Muscle of leg (tissue), 3 donors: ENCODE measurements at regions not wholly inside any gene's neighbourhood (a gene's known extent, or its start where the extent isn't known, plus 50 kb on each side); places are given as distances from the start of the nearest gene placed in this dataset.

Experiments
- DNase-seq: peaks from one replicate; pipeline ENCODE4 v3.0.0; 2013
- H3K27ac ChIP-seq: one replicate; pipeline ENCODE4 v1.5.1; 2013; ENCODE audit warnings: mild to moderate bottlenecking, low read length, control low read depth
- H3K27me3 ChIP-seq: one replicate; pipeline ENCODE4 v1.6.1; 2013; ENCODE audit warnings: low read length; ENCODE audit not compliant: control insufficient read depth, insufficient read depth
- H3K36me3 ChIP-seq: one replicate; pipeline ENCODE4 v1.6.1; 2013; ENCODE audit warnings: low read length; ENCODE audit not compliant: control insufficient read depth, insufficient read depth
- H3K4me1 ChIP-seq: one replicate; pipeline ENCODE4 v1.6.1; 2013; ENCODE audit warnings: low read length; ENCODE audit not compliant: control insufficient read depth, insufficient read depth
- H3K4me3 ChIP-seq: one replicate; pipeline ENCODE4 v1.5.1; 2013; ENCODE audit warnings: low read length, control low read depth
- H3K9me3 ChIP-seq: replicated peaks from 2 replicates; pipeline ENCODE4 v1.6.1; 2013; ENCODE audit warnings: low read depth, low read length; ENCODE audit not compliant: control insufficient read depth
- WGBS: methylation state at CpG from one replicate; pipeline ENCODE4 v1.1.5; 2013; ENCODE audit warnings: missing lambda C conversion rate; ENCODE audit not compliant: insufficient coverage; 5-methylcytosine and 5-hydroxymethylcytosine counted together

GRCh38 chr5:162209005-162209605, 141.5 kb downstream of the GABRG2 start:
- Histone ChIP-seq H3K4me3 (no peak overlapping the region), H3K27ac (no peak overlapping the region), H3K36me3 (no peaks in the 10 kb centered on the region), H3K4me1 (no peaks in the 10 kb centered on the region), H3K9me3 (no peaks in the 10 kb centered on the region), H3K27me3 (no peaks in the 10 kb centered on the region)
- 40% methylated on average over 4 of the region's 5 CpGs for WGBS
- peak; percentile 37 for DNase-seq

GRCh38 chr5:162214551-162214950, 147.0 kb downstream of the GABRG2 start:
- H3K4me1 ChIP-seq, result no peaks in the 10 kb centered on the region
- WGBS, result 100% methylated on average over 1 of the region's 2 CpGs
- H3K9me3 ChIP-seq, result no peaks in the 10 kb centered on the region
- no peaks in the 10 kb centered on the region for H3K36me3 ChIP-seq
- DNase-seq, result no peak
- no peak overlapping the region for H3K27ac ChIP-seq
- H3K4me3 ChIP-seq, result no peak overlapping the region
- H3K27me3 ChIP-seq, result no peaks in the 10 kb centered on the region

GRCh38 chr5:162217037-162217436, 149.5 kb downstream of the GABRG2 start:
- H3K36me3 ChIP-seq, result no peaks in the 10 kb centered on the region
- WGBS, result no CpG with 5 or more reads among the region's 1 CpG
- H3K4me3 ChIP-seq, result no peak overlapping the region
- no peak for DNase-seq
- H3K4me1 ChIP-seq, result no peaks in the 10 kb centered on the region
- H3K9me3 ChIP-seq, result no peaks in the 10 kb centered on the region
- no peak overlapping the region for H3K27ac ChIP-seq
- no peaks in the 10 kb centered on the region for H3K27me3 ChIP-seq

- no peaks in the 10 kb centered on the region for H3K27me3 ChIP-seq
- no peaks in the 10 kb centered on the region for H3K36me3 ChIP-seq
- H3K4me1 ChIP-seq, result no peaks in the 10 kb centered on the region
- H3K9me3 ChIP-seq, result no peaks in the 10 kb centered on the region
- no peak overlapping the region for H3K27ac ChIP-seq
- H3K4me3 ChIP-seq, result no peak overlapping the region
- no peak for DNase-seq
Measured at GRCh38 chr5:162221910-162222309, 154.3 kb downstream of the GABRG2 start.

GRCh38 chr5:162227075-162227474, 159.5 kb downstream of the GABRG2 start:
- Histone ChIP-seq H3K9me3 (no peaks in the 10 kb centered on the region), H3K27ac (no peak overlapping the region), H3K36me3 (no peaks in the 10 kb centered on the region), H3K4me3 (no peak overlapping the region), H3K4me1 (no peaks in the 10 kb centered on the region), H3K27me3 (no peaks in the 10 kb centered on the region)
- DNase-seq, result no peak
- WGBS, result no CpG with 5 or more reads among the region's 2 CpGs

- H3K27ac ChIP-seq, result no peak overlapping the region
- peak; percentile 26 for DNase-seq
- no CpG with 5 or more reads among the region's 3 CpGs for WGBS
Measured at GRCh38 chr5:162230348-162230747, 162.8 kb downstream of the GABRG2 start.

GRCh38 chr5:162231522-162231921, 163.9 kb downstream of the GABRG2 start:
- Histone ChIP-seq H3K27ac (no peak overlapping the region), H3K4me1 (no peaks in the 10 kb centered on the region), H3K9me3 (peaks cover 4% of the 10 kb centered on the region), H3K4me3 (no peak overlapping the region), H3K36me3 (no peaks in the 10 kb centered on the region), H3K27me3 (no peaks in the 10 kb centered on the region)
- DNase-seq, result no peak
- WGBS, result no CpG with 5 or more reads among the region's 1 CpG

More at GRCh38 chr5:162230348-162230747, 162.8 kb downstream of the GABRG2 start:
- Histone ChIP-seq H3K4me1 (no peaks in the 10 kb centered on the region), H3K27me3 (no peaks in the 10 kb centered on the region), H3K9me3 (no peaks in the 10 kb centered on the region), H3K4me3 (no peak overlapping the region), H3K36me3 (no peaks in the 10 kb centered on the region)

GRCh38 chr5:162240734-162241133, 173.2 kb downstream of the GABRG2 start:
- H3K4me3 ChIP-seq, result no peak overlapping the region

GRCh38 chr5:162242416-162242815, 174.8 kb downstream of the GABRG2 start:
- no peaks in the 10 kb centered on the region for H3K4me1 ChIP-seq

More at GRCh38 chr5:162240734-162241133, 173.2 kb downstream of the GABRG2 start:
- no peak for DNase-seq
- H3K27me3 ChIP-seq, result no peaks in the 10 kb centered on the region
- H3K27ac ChIP-seq, result no peak overlapping the region
- peaks cover 4% of the 10 kb centered on the region for H3K9me3 ChIP-seq
- no peaks in the 10 kb centered on the region for H3K4me1 ChIP-seq
- no peaks in the 10 kb centered on the region for H3K36me3 ChIP-seq

GRCh38 chr5:162243651-162244050, 176.1 kb downstream of the GABRG2 start:
- no CpG with 5 or more reads among the region's 3 CpGs for WGBS

More at GRCh38 chr5:162242416-162242815, 174.8 kb downstream of the GABRG2 start:
- Histone ChIP-seq H3K27ac (no peak overlapping the region), H3K9me3 (no peaks in the 10 kb centered on the region), H3K27me3 (no peaks in the 10 kb centered on the region), H3K4me3 (no peak overlapping the region), H3K36me3 (no peaks in the 10 kb centered on the region)
- no peak for DNase-seq

GRCh38 chr5:162248107-162248713, 180.6 kb downstream of the GABRG2 start:
- no peak for DNase-seq
- Histone ChIP-seq H3K4me1 (no peaks in the 10 kb centered on the region), H3K4me3 (no peak overlapping the region), H3K27ac (no peak overlapping the region), H3K27me3 (no peaks in the 10 kb centered on the region), H3K9me3 (no peaks in the 10 kb centered on the region), H3K36me3 (no peaks in the 10 kb centered on the region)
- WGBS, result 78% methylated on average over 6 of the region's 11 CpGs

More at GRCh38 chr5:162243651-162244050, 176.1 kb downstream of the GABRG2 start:
- Histone ChIP-seq H3K9me3 (no peaks in the 10 kb centered on the region), H3K4me1 (no peaks in the 10 kb centered on the region), H3K36me3 (no peaks in the 10 kb centered on the region), H3K27ac (no peak overlapping the region), H3K4me3 (no peak overlapping the region), H3K27me3 (no peaks in the 10 kb centered on the region)
- no peak for DNase-seq
